Right lobe of liver (tissue), 4 donors: ENCODE measurements at regions not wholly inside any gene's neighbourhood (a gene's known extent, or its start where the extent isn't known, plus 50 kb on each side); places are given as distances from the start of the nearest gene placed in this dataset.

Experiments used
- CTCF ChIP-seq, 4 donors: fragments of 200-600 bp in 3 of 4; fragments of 450-650 bp in 1 of 4; IDR thresholded peaks; one replicate each; pipeline versions ENCODE4 v1.5.1 to v1.8.0; 2016 to 2022; ENCODE audit warnings: antibody characterized with exemption in 4 of 4, mild to moderate bottlenecking in 2 of 4
- POLR2A ChIP-seq: fragments of 450-650 bp; IDR thresholded peaks from one replicate; pipeline ENCODE4 v1.6.1; 2017; ENCODE audit warnings: antibody characterized with exemption, mild to moderate bottlenecking
- donor health status: DM: no; HTN: no; CAD: no.
- donor health status: DM: no; HTN: no; CAD: no.
- donor health status: DM: no; HTN: yes; CAD: no.

- TF ChIP-seq POLR2A (no peak), CTCF (IDR thresholded peaks at IDR 0.05) (no peak)
Measured at GRCh38 chr6:2510316-2510715, 240.4 kb downstream of the MYLK4 start.
